Neural progenitor cell (in vitro differentiated cells): ENCODE measurements at regions not wholly inside any gene's neighbourhood (a gene's known extent, or its start where the extent isn't known, plus 50 kb on each side); places are given as distances from the start of the nearest gene placed in this dataset.

Source experiments
- DNase-seq: peaks from one replicate; pipeline ENCODE4 v3.0.0-alpha.2; 2016; ENCODE audit warnings: low spot score
- H2AFZ ChIP-seq: fragments of 200-600 bp; sonication (generic); replicated peaks from 2 replicates; pipeline ENCODE4 v1.6.1; 2016; ENCODE audit warnings: antibody characterized with exemption
- H3F3A ChIP-seq: fragments of 200-600 bp; sonication (generic); 2 replicates; pipeline ENCODE4 v1.6.1; 2016; ENCODE audit warnings: antibody characterized with exemption, low read depth
- H3K27ac ChIP-seq: fragments of 200-600 bp; sonication (generic); 2 replicates; pipeline ENCODE4 v1.5.1; 2016; ENCODE audit warnings: mild to moderate bottlenecking
- H3K27me3 ChIP-seq: fragments of 200-600 bp; sonication (generic); 2 replicates; pipeline ENCODE4 v1.6.1; 2016; ENCODE audit warnings: mild to moderate bottlenecking, moderate library complexity
- H3K36me3 ChIP-seq: fragments of 200-600 bp; sonication (generic); 2 replicates; pipeline ENCODE4 v1.5.1; 2016
- H3K4me1 ChIP-seq: fragments of 200-600 bp; sonication (generic); 2 replicates; pipeline ENCODE4 v1.6.1; 2016; ENCODE audit warnings: mixed run types
- H3K4me2 ChIP-seq: fragments of 200-600 bp; sonication (generic); 2 replicates; pipeline ENCODE4 v1.6.1; 2016
- H3K4me3 ChIP-seq: fragments of 200-600 bp; sonication (generic); 2 replicates; pipeline ENCODE4 v1.5.1; 2016
- H3K79me2 ChIP-seq: fragments of 200-600 bp; sonication (generic); 2 replicates; pipeline ENCODE4 v1.6.1; 2016; ENCODE audit warnings: low read depth
- H3K9ac ChIP-seq: fragments of 200-600 bp; sonication (generic); 2 replicates; pipeline ENCODE4 v1.6.1; 2016
- H3K9me3 ChIP-seq: fragments of 200-600 bp; sonication (generic); 2 replicates; pipeline ENCODE4 v1.5.1; 2016; ENCODE audit warnings: low read depth
- H4K20me1 ChIP-seq: fragments of 200-600 bp; sonication (generic); 2 replicates; pipeline ENCODE4 v1.6.1; 2016; ENCODE audit warnings: low read depth
- H3K27ac Mint-ChIP-seq: 3 replicates; pipeline ENCODE4 v1.8.0; 2021; ENCODE audit warnings: mixed read lengths
- H3K27me3 Mint-ChIP-seq: 2 replicates; pipeline ENCODE4 v1.8.0; 2022; ENCODE audit warnings: low read depth, mild to moderate bottlenecking, inconsistent platforms, moderate library complexity, mixed read lengths; ENCODE audit not compliant: insufficient read depth
- H3K36me3 Mint-ChIP-seq: 3 replicates; pipeline ENCODE4 v1.8.0; 2021; ENCODE audit warnings: mixed read lengths
- H3K4me1 Mint-ChIP-seq: 3 replicates; pipeline ENCODE4 v1.8.0; 2021; ENCODE audit warnings: mixed read lengths
- H3K4me3 Mint-ChIP-seq: 3 replicates; pipeline ENCODE4 v1.8.0; 2021; ENCODE audit warnings: mild to moderate bottlenecking, moderate library complexity, mixed read lengths
- H3K9me3 Mint-ChIP-seq: 3 replicates; pipeline ENCODE4 v1.8.0; 2020; ENCODE audit warnings: mixed read lengths
- CTCF ChIP-seq: fragments of 200-600 bp; sonication (generic); IDR thresholded peaks from 2 replicates; pipeline ENCODE4 v1.5.1; 2017; ENCODE audit warnings: antibody characterized with exemption, mild to moderate bottlenecking
- EZH2 ChIP-seq: fragments of 200-600 bp; sonication (generic); IDR thresholded peaks from 2 replicates; pipeline ENCODE4 v1.6.1; 2017; ENCODE audit warnings: antibody characterized with exemption, mild to moderate bottlenecking, moderate library complexity
- EZH2phosphoT487 ChIP-seq: fragments of 200-600 bp; sonication (generic); IDR thresholded peaks from 2 replicates; pipeline ENCODE4 v1.6.1; 2017; ENCODE audit warnings: antibody characterized with exemption

DNA sequence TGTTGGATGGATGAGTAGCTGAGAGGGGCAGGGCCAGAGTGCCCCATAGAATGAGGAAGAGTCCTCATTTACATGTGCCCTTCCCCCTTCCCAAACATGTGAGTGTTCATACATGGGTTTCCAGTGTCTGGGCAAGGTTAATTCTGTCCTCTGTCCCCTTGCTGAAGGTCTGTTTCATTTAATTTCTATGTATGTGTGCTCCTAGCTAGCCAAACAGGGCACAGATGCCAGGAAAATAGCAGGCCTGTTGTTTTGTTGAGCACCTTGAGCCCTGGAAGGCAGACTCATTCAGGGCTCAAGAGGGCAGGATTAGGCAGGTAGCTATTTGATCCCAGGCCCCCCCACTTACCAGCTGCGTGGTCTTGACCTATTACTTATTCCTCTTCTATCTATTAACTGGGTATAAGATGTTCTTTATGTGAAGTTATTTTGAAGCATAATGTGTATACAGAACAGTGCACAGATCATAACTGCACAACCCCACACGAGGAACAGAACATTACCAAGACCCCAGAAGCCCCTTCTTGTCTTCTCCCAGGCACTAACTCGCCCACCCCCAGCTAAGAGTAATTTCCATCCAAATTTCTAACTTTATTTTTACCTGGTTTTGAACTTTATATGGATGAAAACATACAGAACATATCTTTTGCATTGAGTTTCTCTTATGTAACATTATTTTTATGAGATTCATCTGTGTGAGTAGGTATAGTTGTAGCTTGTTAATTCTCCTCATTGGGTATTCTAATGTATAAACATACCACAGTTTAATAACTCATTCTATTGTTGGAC, 164.3 kb downstream of the RPIA start:
- no peak for TF ChIP-seq EZH2
- no peak for TF ChIP-seq CTCF
- no peak for TF ChIP-seq EZH2phosphoT487
- no peak for DNase-seq
- H3K27me3 ChIP-seq: no peaks in the 10 kb centered on the region
- H3K4me3 Mint-ChIP-seq: no peak overlapping the region
- H3K27me3 Mint-ChIP-seq: peaks cover 5% of the 10 kb centered on the region
- H3K79me2 ChIP-seq: no peaks in the 10 kb centered on the region
- H3K9me3 Mint-ChIP-seq: peaks cover 2% of the 10 kb centered on the region
- no peak overlapping the region for H2AFZ ChIP-seq
- no peak overlapping the region for H3K27ac ChIP-seq
- no peaks in the 10 kb centered on the region for H3K4me1 ChIP-seq
- H3K9ac ChIP-seq: no peak overlapping the region
- no peak overlapping the region for H3K4me3 ChIP-seq
- H3F3A ChIP-seq: no peaks in the 10 kb centered on the region
- H3K9me3 ChIP-seq: peaks cover 45% of the 10 kb centered on the region
- no peaks in the 10 kb centered on the region for H3K36me3 Mint-ChIP-seq
- H3K27ac Mint-ChIP-seq: no peak overlapping the region
- no peaks in the 10 kb centered on the region for H4K20me1 ChIP-seq
- H3K36me3 ChIP-seq: no peaks in the 10 kb centered on the region
- H3K4me2 ChIP-seq: no peak overlapping the region
- H3K4me1 Mint-ChIP-seq: no peaks in the 10 kb centered on the region

GRCh38 chr2:88856409-88857135, 165.1 kb downstream of the RPIA start:
- no peak overlapping the region for H3K4me3 Mint-ChIP-seq
- peaks cover 5% of the 10 kb centered on the region for H3K27me3 Mint-ChIP-seq
- H3K36me3 Mint-ChIP-seq: no peaks in the 10 kb centered on the region
- Histone ChIP-seq H4K20me1 (no peaks in the 10 kb centered on the region), H3K27me3 (no peaks in the 10 kb centered on the region), H3K4me3 (no peak overlapping the region), H3F3A (no peaks in the 10 kb centered on the region), H3K4me2 (no peak overlapping the region), H3K9ac (no peak overlapping the region), H3K27ac (no peak overlapping the region), H3K9me3 (peaks cover 39% of the 10 kb centered on the region), H3K4me1 (no peaks in the 10 kb centered on the region), H2AFZ (no peak overlapping the region), H3K79me2 (no peaks in the 10 kb centered on the region), H3K36me3 (no peaks in the 10 kb centered on the region)
- no peaks in the 10 kb centered on the region for H3K4me1 Mint-ChIP-seq
- peaks cover 2% of the 10 kb centered on the region for H3K9me3 Mint-ChIP-seq
- DNase-seq: no peak
- H3K27ac Mint-ChIP-seq: no peak overlapping the region
- no peak for TF ChIP-seq EZH2phosphoT487
- TF ChIP-seq CTCF: no peak
- TF ChIP-seq EZH2: no peak

DNA sequence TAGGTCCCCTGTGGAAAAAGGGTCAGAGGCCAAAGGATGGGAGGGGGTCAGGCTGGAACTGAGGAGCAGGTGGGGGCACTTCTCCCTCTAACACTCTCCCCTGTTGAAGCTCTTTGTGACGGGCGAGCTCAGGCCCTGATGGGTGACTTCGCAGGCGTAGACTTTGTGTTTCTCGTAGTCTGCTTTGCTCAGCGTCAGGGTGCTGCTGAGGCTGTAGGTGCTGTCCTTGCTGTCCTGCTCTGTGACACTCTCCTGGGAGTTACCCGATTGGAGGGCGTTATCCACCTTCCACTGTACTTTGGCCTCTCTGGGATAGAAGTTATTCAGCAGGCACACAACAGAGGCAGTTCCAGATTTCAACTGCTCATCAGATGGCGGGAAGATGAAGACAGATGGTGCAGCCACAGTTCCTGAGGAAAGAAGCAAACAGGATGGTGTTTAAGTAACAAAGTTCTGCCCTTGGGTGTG, 165.8 kb downstream of the RPIA start:
- Histone ChIP-seq H3K27ac (no peak overlapping the region), H3K4me2 (no peak overlapping the region), H3K9ac (no peak overlapping the region), H3K4me1 (no peaks in the 10 kb centered on the region), H3K79me2 (no peaks in the 10 kb centered on the region), H2AFZ (no peak overlapping the region), H4K20me1 (no peaks in the 10 kb centered on the region), H3K4me3 (no peak overlapping the region), H3K27me3 (no peaks in the 10 kb centered on the region), H3K36me3 (no peaks in the 10 kb centered on the region), H3F3A (no peaks in the 10 kb centered on the region), H3K9me3 (peaks cover 33% of the 10 kb centered on the region)
- Mint-ChIP-seq H3K27me3 (peaks cover 5% of the 10 kb centered on the region), H3K4me3 (no peak overlapping the region), H3K9me3 (peaks cover 2% of the 10 kb centered on the region), H3K4me1 (no peaks in the 10 kb centered on the region), H3K27ac (no peak overlapping the region), H3K36me3 (no peaks in the 10 kb centered on the region)
- DNase-seq: no peak
- no peak for TF ChIP-seq EZH2phosphoT487
- no peak for TF ChIP-seq CTCF
- TF ChIP-seq EZH2: no peak
